GM21576 (cell line): ENCODE measurements at regions not wholly inside any gene's neighbourhood (a gene's known extent, or its start where the extent isn't known, plus 50 kb on each side); places are given as distances from the start of the nearest gene placed in this dataset.

Source experiments
- ATAC-seq: cut with Tn5 transposase; IDR thresholded peaks from one replicate; pipeline ENCODE4 v1.9.1; 2021; ENCODE audit warnings: mild to moderate bottlenecking, moderate library complexity; ENCODE audit not compliant: unreplicated experiment

DNA sequence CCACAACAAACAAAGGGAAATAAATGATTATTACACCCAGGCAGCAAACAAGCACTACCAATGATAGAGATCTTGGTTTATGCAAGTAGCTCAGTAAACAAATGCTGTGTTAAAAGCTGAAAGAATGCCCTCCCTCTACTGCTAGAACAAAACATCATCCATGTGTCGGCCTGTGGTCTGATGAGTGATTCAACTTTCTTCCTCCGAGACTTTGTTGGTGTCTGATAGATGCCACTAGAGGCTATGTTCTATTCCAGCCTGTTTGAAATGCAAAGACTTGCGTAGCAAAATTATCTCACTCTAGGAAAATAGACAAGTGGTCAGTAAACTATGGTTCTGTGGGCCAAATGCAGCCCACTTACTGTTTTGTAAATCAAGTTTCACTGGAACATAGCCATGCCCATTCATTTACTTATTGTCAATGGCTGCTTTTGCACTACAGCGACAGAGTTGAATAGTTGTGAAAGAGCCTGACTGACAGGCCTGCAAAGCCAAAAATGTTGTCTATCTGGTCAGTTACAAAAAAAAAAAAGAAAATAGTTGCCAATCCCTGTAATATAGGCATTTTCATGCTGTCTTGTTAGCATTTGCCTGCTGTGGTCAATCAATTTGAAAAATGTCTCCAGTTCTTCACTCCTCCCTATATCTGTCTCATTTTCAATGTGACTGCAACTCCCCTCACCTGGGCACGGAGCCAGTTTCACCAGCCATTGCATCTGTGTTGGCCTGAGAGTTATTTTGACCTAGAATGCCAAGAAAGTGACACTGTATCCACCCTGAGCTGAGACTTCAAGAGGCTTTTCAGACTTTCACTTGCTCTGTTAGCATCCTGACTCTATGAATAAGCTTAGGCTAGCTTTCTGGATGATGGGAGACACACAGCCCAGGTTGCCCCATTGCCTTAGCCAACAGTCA, 544.6 kb upstream of the BTBD3 start:
- no peak for ATAC-seq

DNA sequence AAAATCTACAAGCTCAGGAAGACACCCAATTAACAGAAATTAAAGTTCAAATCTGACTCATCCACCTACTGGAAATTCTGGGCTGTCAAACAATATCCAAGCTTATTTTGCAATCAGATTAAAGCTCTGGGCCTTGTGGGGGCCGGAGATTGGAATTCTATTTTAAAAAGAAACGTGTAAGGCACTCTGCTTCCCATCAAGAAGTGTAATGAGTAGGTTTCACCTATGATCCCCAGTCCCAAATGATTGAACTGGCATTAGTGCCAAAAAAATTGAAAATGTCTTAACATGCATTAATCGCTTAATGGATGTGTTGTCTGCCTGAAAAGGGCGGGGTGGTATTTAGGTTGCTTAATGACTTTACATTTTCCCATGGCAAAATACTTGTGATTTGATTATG, 542.4 kb upstream of the BTBD3 start:
- ATAC-seq = no peak

DNA sequence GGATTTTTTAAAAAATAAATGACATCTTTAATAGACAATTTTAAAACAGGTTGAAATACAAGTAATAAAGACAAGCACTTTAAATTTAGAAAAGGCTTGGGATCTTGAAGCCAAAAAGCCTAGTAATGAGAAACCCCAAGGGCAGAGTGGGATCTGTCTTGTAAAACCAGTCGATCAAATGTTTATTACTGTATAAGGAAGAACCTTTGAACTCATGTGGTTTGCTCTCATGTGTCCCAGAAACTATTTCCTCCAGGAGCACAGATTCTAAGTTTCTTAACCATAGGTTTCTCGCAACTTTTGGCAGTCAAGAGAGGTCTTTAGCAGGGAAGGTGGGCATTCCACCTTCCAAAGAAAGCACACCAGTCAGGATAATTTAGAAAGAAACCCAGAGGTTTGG, 541.7 kb upstream of the BTBD3 start:
- no peak for ATAC-seq

DNA sequence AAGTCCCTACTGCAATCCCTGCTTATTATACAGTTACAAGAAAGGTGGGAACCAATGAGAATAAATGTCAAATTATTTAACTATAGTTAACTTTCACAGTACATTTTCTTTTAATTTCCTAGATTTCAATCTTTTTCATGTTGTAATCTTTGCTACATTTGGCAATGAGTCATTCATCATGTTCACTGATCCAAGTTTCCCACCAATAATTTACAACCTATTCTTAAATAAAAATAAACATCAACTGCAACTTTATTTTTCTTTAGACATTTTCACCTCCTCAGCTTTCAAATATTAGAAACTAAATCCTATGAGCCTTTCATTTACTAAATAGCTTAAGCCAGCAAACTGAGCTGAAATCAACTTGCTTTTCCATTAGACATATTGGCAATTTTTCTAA, 541.3 kb upstream of the BTBD3 start:
- ATAC-seq = no peak

DNA sequence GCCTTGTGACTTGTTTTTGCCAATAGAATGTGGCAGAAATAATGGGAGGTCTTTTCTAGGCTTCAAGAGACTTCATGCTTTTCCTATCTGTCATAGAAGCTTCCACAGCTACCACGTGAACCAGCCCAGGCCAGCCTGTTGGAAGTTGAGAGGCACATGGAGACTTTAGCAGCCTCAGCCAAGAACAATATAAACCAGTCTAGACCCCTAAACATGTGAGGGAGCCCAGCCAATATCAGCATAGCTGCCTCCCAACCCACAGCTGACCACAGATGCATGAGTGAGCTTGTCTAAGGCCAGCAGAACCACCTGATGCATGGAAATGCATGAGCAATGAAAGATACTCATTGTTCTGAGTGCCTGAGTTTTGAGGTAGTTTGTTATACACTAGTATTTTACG, 540.7 kb upstream of the BTBD3 start:
- no peak for ATAC-seq

DNA sequence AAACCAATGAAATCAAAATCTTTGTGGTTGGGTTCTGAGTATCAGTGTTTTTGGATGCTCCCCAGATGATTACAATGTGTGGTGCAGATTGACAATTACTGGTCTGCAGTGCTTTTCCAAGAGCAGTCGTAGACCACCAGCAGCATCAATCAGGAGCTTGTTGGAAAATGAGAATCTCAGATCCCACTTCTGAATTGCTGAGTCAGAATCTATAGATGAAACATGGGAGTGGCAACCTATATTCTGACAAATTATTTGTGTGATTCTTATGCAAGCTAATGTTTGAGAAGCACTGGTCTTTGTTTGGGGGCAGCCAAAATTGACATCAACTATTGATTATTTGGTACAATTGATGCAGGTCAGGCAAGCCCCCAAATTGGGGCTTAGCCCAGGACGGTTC, 539.9 kb upstream of the BTBD3 start:
- ATAC-seq = no peak

DNA sequence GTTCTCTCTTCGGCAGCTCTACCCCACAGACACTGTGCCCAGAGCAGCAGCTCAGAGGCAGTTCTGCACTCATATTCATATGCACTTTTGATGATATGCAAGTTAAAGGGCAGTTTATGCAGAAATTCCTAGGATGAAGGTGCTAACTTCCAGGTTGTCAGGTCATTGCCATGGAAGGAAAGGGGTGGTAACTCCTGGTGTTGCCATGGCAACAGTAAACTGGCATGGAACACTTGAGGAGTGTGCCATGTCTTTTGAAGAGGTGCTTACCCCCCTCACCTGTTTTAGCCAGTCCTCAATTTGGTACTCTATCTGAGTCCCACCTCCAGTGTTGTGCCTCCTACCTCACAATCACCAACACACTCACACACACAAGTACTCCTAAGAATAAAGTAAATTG, 539.4 kb upstream of the BTBD3 start:
- ATAC-seq = no peak

DNA sequence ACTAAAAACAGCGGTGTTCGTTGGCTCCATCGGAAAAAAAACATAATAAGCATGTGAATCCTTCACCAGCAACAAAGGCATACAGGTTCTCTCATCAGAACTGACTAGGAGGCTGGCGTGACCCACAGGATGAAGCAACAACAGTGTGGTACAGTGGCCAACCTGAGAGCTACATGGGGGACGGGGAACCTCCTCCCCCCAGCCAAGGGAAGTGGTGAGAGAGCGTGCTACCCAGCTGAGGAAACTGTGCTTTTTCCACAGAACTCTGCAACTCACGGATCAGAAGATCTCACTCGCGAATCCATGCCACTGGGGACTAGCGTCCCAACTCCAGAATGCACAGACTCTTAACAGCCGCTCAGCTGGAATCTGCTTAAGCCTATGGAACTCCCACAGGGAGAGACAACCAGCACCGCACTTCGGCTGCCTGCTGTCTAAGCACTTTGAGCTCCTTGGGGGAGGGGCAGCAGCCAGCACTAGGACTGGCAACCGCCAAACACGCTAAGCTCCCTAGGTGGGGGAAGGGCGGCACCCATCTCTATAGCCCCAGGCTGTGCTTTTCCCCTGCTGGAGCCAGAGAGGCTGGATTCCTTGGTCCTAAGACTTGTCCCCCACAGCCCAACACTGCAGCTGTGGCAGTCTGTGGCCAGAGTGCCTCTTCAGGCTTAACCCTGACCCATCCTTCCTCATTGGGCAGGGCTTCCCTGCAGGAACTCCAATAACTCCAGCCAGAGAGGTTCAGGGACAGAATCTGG, 538.3 kb upstream of the BTBD3 start:
- ATAC-seq = no peak

DNA sequence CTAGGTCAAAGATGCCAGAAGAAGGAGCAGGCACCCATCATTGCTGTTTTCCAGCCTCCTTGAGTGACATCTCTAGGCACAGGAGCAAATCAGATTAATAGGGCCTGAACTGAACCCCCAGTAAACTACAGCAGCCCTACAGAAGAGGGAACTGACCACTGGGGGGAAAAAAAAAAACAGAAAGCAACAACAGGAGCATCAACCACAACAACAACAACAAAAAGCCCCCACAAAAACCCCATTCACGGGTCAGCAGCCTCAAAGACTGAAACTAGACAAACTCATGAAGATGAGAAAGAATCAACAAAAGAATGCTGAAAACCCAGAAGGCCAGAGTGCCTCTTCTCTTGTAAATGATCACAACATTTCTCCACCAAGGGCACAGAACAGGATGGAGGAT, 537.4 kb upstream of the BTBD3 start:
- ATAC-seq = no peak

DNA sequence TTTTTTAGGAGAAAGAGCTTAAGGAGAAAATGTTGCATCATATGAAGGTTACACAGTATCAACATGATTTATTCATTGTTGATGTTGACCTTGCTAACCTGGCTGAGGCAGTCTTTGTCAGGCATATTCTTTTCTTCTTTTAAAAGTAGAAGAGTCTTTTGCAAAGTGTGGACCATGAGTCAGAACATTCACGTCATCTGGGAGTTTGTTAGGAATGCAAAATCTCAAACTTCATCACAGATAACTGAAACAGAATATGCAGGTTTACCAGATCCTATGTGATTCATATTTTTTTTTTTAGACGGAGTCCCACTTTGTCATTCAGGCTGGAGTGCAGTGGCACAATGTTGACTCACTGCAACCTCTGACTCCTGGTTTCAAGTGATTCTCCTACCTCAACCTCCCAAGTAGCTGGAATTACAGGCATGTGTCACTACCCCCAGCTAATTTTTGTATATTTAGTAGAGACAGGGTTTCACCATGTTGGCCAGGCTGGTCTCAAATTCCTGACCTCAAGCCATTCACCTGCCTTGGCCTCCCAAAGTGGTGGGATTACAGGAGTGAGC, 530.4 kb upstream of the BTBD3 start:
- no peak for ATAC-seq

DNA sequence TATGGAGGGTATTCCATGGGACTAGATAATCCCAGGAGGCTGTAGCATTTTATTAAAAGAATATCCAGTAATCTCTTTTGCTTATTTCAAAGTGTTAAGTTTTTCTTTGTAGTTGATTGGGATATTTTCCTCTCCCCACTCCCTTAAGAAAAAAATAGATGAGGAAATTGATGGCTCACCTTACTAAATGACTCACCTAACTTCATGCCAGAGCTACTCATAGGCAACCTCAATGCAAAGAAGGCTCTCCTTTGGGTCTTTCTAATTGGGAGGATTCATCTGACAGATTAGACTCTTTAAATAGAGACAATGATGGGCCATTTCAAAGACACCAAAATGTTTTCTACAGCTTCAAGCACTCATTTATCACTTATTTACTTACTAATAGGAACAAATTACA, 528.5 kb upstream of the BTBD3 start:
- ATAC-seq = no peak

DNA sequence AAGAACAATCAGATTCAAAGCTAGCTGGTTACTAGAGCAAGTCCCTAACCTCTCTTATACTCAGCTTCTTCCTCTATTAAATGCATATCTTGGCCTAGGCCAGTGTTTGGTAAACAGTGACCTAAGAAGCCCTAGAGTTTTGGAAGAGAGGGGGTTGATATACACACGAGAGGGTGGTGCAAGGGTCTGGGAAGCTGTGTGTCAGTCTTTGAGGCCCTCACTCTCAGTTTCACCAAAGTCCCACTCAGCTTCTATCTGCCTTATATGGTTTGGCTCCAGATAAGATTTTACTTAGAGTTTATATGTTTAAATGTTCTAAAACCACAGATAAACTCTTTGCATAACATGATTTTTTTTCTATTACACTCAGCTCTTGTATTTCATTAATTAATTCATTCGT, 526.1 kb upstream of the BTBD3 start:
- no peak for ATAC-seq

DNA sequence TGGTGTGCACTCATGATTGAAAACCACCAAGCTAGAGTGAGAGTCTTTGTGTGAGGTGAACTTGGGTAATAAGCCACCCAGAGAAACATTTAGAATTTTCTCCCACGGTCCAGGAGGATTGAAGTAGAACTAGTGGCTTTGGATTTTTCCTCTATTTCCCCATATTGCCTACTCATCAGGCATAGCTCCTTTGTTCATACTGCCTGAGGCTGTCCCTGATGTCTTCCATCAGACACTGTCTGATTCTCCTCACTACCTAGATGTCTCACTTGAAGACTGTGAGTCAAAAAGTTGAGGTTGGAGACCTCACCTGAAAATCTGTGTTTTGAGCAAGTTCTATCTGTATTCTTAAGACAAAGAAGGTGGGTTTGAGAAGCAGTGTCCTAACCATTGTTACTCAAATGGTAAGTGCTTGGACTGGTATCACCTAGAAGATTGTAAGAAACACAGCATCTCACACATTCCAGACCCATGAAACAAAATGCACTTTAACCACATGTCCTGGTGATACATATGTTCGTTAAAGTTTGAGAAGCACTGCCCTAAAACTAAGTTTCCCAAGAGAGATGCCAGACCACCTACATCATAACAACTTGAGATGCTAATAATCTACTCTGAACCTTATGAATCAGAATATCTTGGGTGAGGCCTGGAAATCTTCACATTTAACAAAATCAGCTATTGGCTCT, 523.4 kb upstream of the BTBD3 start:
- no peak for ATAC-seq

DNA sequence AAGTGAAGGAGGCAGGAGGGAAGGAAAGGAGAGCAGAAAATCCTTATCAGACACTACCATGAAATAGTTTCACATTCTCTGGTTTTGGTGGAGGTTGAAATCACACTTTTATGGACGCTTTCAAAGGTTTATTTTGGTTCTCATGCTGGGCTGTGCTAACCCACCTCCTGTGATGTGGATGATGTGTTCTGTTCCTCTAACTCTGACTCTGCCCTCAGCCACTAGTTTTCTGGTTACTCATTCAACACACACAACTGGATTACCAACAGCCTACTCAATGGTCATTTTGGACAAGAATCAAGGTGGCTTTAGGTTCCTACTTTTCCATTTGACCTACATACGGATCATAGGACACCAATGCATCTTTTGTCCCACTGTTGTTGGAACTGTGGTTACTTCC, 522.1 kb upstream of the BTBD3 start:
- no peak for ATAC-seq

DNA sequence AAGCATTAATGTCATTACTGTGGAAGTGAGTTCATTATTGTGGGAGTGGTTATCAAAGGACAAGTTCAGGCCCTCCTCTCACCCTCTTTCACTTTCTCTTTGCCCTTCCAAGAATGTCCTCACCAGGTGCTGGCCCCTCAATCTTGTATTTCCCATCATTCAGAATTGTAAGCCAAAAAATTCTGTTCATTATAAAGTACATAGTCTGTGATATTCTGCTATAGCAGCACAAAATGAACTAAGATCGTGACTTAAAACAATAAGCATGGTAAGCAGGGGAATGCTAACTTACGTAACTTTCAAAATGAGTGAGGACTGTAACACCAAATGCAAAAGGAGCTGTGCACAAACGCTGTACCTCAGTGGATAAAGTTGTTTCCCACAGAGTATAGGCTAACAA, 515.7 kb upstream of the BTBD3 start:
- ATAC-seq = no peak

DNA sequence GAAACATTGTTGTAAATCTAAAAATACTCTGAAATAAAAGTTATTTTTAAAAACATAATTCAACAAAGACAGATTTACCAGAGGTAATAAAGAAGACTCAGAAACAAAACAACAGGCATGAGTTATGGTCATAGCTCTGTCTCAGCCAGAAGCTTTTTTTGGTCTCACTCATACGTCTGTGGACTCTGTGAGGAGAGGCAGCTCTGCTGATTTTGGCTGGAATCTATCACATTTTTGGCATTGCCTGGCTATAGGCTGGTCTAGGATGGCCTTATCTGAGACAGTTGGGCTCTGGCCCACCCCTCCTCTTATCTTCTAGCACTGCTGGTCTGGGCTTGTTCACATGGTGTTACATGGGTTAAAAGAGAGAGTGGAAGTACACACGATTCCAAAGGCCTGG, 514.0 kb upstream of the BTBD3 start:
- ATAC-seq = no peak

DNA sequence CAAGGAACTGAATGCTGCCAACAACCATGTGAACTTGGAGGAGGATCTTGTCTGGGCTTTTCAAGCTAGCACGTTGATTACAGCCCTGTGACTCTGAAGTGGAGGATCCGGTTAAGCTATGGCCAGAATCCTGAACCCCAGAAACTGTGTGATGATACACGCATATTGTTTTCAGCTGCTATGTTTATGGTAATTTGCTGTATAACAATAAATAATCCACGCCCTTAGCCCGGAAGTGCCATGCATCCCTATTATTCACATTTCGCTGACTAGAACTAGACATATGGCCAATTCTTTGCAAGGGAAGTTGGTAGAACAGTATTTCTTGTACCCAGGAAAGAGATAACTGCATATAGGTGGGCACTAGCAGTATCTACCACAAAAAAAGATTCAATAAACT, 510.8 kb upstream of the BTBD3 start:
- ATAC-seq = no peak

DNA sequence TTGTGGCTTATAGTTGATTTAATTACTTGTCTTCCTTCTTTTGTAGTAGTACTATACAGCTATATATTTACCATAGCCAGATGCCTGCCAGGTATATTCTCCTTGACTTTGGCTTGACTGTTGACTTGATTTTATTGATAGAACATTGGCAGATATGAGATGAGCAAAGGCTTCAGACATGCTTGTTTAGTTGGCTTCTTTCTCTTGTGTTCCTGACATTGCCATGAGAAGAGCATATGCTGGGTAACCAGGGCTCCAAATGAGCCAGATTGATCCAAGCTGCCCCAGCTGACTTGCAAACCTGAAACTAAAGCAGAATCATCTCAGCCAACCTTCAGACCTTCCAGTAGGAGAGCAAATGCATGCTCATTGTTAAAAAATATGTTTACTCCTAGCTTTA, 508.1 kb upstream of the BTBD3 start:
- no peak for ATAC-seq

DNA sequence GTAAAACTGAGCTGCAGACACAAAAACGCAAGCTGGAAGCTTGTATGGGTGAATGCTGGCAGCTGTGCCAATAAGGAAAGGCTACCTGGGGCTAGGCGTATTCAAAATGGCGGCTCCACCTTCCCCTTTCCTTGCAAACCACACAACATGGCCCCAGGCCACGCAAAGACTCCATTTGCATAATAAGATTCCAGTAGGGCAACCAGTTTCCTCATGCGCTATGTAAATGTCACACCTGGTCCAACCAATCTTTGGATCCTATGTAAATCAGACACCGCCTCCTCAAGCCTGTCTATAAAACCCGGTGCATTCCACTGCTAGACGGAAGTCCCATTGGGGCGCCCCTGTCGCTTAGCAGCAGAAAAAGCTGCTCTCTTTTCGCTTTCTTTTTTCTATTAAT, 505.9 kb upstream of the BTBD3 start:
- no peak for ATAC-seq

DNA sequence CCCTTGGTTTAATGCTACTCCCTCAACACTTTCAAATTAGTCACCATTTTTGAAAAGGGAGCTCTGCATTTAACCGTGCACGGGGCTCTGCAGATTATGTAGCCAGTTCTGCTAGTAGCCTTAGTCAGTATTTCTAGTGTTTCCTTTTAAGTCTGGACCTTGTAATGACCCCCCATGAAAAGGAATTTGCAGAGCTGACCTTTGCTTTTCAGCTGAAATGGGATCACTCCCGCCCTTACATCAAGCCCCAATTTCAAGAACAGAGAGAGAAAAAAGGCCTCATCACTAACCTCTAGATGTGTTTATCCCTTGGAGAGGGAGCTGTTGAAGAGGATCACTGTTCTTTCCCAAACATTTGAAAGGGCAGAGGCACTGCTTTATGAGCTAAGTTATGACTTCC, 490.7 kb upstream of the BTBD3 start:
- no peak for ATAC-seq

DNA sequence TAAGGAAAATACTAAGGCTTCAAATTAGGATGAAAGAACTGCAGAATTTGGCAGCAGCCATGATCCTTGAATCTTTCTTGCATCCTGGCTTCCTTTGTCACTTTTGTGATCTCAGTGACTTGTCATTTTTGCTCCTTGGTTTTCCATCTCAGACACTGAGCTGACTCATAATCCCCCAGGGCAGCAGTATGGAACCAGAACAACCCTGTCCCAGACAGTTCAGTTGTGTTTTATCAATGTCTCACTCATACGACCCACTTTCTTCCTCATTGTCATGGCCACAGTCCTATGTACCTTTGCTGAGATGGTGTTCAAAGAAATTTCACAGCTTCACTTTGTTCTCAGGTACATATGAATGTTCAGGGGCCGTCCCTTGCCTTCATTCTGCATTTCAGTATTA, 488.5 kb upstream of the BTBD3 start:
- no peak for ATAC-seq
